Stimulated activated effector memory CD8-positive, alpha-beta T cell treated with anti-CD3 and anti-CD28 coated beads, Interleukin-12 subunit alpha, Interleukin-12 subunit beta, amount 100 ng/mL, for 72 hours (primary cell): ENCODE measurements at regions not wholly inside any gene's neighbourhood (a gene's known extent, or its start where the extent isn't known, plus 50 kb on each side); places are given as distances from the start of the nearest gene placed in this dataset.

Source experiments
- ATAC-seq: fragments of 150-1000 bp; cut with Tn5 transposase; 2 replicates; pipeline ENCODE4 v1.10.0; 2021
- DNase-seq, 2 donors: peaks; one replicate each; pipeline ENCODE4 v3.0.0; 2021 to 2022; ENCODE audit warnings: low spot score in 2 of 2
- H3K27ac Mint-ChIP-seq: one replicate; pipeline ENCODE4 v1.8.0; 2022; ENCODE audit warnings: mild to moderate bottlenecking, mixed read lengths
- H3K36me3 Mint-ChIP-seq: one replicate; pipeline ENCODE4 v1.8.0; 2022; ENCODE audit warnings: mild to moderate bottlenecking, mixed read lengths
- H3K4me1 Mint-ChIP-seq: one replicate; pipeline ENCODE4 v1.8.0; 2022; ENCODE audit warnings: mixed read lengths
- H3K4me3 Mint-ChIP-seq: one replicate; pipeline ENCODE4 v1.8.0; 2022; ENCODE audit warnings: mild to moderate bottlenecking, mixed read lengths
- H3K9me3 Mint-ChIP-seq: one replicate; pipeline ENCODE4 v1.8.0; 2022; ENCODE audit warnings: mixed read lengths

DNA sequence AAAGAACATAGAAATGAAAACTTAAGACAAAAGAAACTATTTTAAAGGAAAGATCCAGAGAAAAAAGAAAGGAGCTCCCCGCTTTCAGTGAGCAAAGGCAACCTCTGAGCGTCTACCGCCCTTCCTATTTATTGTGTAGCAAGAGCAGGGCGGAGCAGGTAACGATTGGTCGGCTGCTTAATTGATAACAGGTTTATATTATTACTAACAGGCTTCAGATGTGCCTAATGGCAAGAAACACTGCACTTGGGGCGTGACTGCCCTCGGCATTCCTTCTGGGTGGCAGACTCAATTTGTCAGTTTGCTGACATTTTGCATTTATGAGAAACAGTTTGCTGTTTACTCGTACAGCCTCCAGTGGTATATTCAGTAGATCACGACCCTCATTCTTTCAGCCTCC is 482.7 kb upstream of the C9orf72 start:
- Mint-ChIP-seq H3K9me3 (peaks cover 11% of the 10 kb centered on the region), H3K27ac (no peak overlapping the region), H3K4me1 (no peaks in the 10 kb centered on the region), H3K36me3 (no peaks in the 10 kb centered on the region), H3K4me3 (no peak overlapping the region)
- DNase-seq (no peak), ATAC-seq (no peak)

DNA sequence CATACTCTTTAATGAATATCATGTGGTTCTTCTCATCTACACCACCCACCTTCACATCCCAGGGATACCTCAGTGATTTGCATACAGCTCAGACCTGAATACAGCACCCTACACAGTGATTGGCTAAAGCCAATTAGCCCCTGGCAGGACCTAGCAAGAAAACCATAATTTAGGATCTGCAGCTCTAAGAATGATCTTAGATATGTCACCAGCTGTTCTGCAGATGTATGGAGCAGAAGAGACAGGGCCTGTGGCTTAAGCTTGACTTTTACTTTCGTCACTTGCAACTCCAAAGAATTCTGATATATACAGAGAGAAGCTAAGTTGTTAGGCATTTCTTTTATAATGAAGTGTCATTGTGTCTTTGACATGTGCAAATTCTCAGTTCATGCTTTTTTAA is 483.2 kb upstream of the C9orf72 start:
- Mint-ChIP-seq H3K4me3 (no peak overlapping the region), H3K27ac (no peak overlapping the region), H3K36me3 (no peaks in the 10 kb centered on the region), H3K9me3 (peaks cover 11% of the 10 kb centered on the region), H3K4me1 (no peaks in the 10 kb centered on the region)
- ATAC-seq (no peak), DNase-seq (no peak)

DNA sequence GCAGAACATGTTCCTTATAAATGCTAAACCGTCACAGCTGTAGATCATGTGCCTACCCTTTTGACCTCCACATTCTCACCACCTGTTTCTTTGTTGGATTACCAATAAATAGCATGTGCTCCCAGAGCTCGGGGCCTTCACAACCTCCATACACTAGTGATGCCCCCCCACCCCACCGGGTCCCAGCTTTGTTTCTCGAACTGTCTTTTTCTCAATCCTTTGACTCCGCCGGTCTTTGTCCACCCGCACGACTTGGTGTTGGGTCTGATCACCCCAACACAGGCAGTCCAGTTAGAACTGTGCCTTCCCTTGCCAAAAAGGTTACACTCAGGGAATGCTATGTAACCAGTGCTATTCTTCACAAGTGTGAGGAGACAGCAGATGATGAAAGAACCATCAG is 485.9 kb upstream of the C9orf72 start:
- DNase-seq = no peak

DNA sequence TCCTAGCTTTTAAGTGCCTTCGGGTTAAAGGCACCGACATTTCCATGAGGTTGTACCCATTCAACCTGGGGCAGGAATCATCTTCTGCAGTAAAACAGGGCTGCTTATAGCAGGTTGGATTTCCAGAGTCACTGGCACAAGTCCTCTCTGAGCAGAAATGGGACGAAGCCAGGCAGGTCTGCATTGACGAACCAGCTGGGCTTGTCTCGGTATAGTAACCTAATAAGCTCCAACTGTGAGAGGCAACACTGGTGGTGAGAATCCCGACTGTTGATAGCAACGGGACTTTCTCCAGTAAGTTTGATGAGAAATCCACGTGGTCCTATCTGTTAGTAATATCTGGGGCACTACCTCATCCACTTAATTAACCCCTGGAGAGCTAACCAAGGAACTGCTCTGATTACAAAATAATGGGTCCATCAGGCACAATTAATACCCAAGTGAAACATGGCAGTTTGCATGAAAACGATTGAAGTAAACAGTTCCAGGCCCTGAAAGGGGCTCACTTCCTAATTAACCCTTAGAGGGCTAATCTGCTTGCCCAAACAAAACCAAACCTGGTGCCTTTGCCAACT is 491.0 kb upstream of the C9orf72 start:
- Mint-ChIP-seq H3K4me3 (no peak overlapping the region), H3K9me3 (peaks cover 7% of the 10 kb centered on the region), H3K36me3 (no peaks in the 10 kb centered on the region), H3K4me1 (no peaks in the 10 kb centered on the region), H3K27ac (no peak overlapping the region)
- DNase-seq (no peak), ATAC-seq (no peak)

More for the DNA sequence above, 485.9 kb upstream of the C9orf72 start:
- peaks cover 8% of the 10 kb centered on the region for H3K9me3 Mint-ChIP-seq
- H3K4me1 Mint-ChIP-seq = no peaks in the 10 kb centered on the region
- no peak overlapping the region for H3K27ac Mint-ChIP-seq
- H3K36me3 Mint-ChIP-seq = no peaks in the 10 kb centered on the region
- no peak for ATAC-seq
- no peak overlapping the region for H3K4me3 Mint-ChIP-seq

DNA sequence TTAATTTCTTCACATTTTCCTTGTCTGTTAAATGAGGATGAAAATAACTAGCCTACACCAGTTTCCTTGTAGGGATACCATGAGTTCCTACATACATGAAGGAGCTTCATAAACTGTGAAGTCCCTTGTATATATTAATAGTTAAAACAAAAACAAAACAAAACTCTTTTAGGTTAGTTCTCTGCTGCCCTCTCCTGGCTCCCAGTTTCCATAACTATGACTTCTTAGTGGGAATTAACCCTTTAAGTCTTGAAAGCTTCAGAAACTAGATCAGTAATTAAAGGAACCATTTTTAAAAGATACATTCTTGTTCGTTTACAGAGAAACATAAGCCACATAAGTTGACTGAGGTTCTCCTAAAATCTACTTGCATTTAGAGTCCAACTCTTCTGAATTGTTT is 500.0 kb upstream of the C9orf72 start:
- H3K4me3 Mint-ChIP-seq = no peak overlapping the region
- no peak for ATAC-seq
- H3K9me3 Mint-ChIP-seq = no peaks in the 10 kb centered on the region
- no peaks in the 10 kb centered on the region for H3K36me3 Mint-ChIP-seq
- no peaks in the 10 kb centered on the region for H3K4me1 Mint-ChIP-seq
- H3K27ac Mint-ChIP-seq = no peak overlapping the region
- DNase-seq = no peak

DNA sequence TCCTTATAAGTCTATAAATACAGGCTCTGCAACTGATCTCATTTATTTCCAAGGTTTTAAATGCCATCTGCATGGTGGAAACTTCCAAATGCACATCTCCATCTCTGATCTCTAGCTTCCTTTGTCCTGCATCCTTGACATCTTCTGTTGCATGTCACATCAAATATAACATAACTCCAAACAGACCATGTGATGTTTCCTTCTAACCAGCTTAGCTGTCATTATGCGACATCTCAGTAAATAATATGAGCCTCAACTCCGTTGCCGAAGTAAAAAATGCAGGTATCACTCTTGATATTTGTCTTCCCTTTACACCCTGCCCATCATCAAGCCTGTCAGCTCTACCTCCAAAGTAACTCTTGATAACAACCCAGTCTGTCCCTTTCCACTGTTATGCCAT is 506.4 kb upstream of the C9orf72 start:
- Mint-ChIP-seq H3K4me1 (no peaks in the 10 kb centered on the region), H3K27ac (no peak overlapping the region)
- no peak for ATAC-seq

DNA sequence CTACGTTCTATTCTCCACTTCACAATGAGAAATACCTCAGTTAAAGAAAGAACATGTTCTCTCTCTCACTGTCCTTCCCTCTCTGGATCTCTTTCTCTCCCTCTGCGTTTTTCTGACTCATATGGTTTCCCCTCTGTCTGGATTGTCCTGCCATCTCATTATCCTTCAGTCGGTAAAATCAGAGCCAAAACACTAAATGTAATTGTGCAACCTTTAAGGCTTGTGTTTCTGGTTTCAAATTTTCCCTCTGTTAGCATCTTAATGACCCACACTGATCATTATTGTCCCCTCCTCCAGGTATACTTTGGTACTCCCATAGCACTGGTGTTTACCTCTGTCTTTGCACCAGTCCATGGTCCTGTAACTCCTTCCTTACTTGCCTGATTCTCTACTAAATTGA is 509.4 kb upstream of the C9orf72 start:
- H3K27ac Mint-ChIP-seq = no peak overlapping the region
- H3K36me3 Mint-ChIP-seq = no peaks in the 10 kb centered on the region
- H3K9me3 Mint-ChIP-seq = peaks cover 11% of the 10 kb centered on the region
- no peak for DNase-seq
- no peak for ATAC-seq
- H3K4me1 Mint-ChIP-seq = no peaks in the 10 kb centered on the region
- no peak overlapping the region for H3K4me3 Mint-ChIP-seq

More for the DNA sequence above, 506.4 kb upstream of the C9orf72 start:
- Mint-ChIP-seq H3K36me3 (no peaks in the 10 kb centered on the region), H3K9me3 (peaks cover 11% of the 10 kb centered on the region), H3K4me3 (no peak overlapping the region)
- DNase-seq = no peak

DNA sequence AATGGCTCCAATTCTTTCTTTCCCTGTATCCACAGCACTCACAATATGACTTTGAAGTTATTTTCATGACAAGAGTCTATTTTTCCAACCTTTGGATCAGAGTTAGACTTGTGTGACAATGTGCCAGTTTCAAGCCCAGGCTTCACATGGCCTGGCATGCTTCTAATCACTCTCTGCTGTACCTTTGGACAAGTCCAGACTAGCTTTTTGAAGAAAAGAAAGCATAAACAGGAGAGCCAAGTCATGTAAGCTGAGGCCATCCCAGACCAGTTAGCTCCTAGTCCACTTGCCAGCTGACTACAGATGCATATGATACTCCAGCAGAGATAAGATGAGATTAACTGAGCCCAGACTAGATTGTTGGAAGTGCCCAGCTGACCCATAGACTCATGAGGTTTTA is 513.6 kb upstream of the C9orf72 start:
- no peaks in the 10 kb centered on the region for H3K36me3 Mint-ChIP-seq
- H3K27ac Mint-ChIP-seq = no peak overlapping the region
- DNase-seq (no peak), ATAC-seq (no peak)
- H3K4me3 Mint-ChIP-seq = no peak overlapping the region
- no peaks in the 10 kb centered on the region for H3K4me1 Mint-ChIP-seq
- H3K9me3 Mint-ChIP-seq = peaks cover 4% of the 10 kb centered on the region

DNA sequence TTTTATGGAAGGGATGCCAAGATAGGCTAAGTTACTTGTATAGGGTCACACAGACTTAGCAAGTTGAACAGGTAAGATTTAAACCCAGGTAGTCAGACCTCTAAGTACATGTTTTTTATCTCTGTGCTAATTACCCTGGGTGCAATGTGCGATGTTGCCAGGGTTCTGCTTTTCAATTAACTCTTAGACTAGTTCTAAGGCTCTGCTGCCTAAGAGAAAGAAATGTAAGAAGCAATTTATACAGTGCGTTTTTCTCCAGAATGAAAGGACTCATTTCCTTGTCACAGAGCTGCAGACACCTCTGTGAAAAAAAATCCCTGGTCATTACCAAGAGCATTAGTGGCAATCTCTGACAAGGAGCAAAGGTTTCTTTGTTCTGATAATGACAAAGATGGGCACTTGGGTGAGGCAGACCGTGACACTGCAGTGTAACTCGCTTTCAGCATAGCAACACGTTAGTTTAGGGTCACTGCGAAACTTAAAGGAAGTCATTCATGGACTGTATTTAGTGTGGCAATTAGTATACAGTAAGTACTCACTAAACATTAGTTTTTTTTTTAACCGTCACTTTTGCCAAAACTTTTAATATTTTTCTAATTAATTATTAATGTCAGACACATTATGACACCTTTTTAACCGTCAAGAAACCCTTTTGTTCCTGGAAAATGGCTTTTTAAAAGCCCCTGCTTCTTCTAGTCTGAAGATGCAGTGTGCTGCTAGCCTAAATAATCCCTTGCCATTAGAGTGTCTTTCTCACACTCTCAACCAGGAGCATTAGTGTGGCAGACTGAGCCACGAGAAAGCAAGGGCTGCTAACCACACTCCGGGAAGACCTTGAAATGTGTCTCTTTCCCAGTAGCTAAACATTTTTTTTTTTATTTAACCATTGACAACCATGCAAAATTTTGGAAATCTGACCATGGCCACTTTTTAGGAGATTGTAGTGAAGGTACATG is 520.0 kb upstream of the C9orf72 start:
- H3K4me3 Mint-ChIP-seq = no peak overlapping the region
- no peak overlapping the region for H3K27ac Mint-ChIP-seq
- no peaks in the 10 kb centered on the region for H3K4me1 Mint-ChIP-seq
- H3K36me3 Mint-ChIP-seq = no peaks in the 10 kb centered on the region
- DNase-seq (no peak), ATAC-seq (no peak)
- peaks cover 4% of the 10 kb centered on the region for H3K9me3 Mint-ChIP-seq

DNA sequence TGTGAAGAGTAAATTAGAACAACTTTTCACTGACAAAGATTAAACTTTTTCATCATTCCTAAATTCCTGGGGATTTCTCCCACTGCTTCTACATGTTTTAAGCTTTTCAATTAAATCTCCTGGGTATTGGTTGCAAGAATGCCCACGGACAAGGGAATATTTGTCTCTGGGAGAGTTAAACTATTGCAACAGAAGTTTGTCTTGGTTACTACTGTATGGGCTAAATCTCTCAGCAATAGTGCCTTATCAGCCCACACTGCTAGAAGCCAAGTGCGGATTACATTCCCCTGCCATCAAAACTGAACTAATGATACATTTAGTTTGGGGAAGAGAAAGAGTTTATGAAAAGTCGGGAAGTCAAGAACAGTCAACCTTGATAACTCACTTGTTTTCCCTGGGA is 528.2 kb upstream of the C9orf72 start:
- ATAC-seq (no peak), DNase-seq (no peak)
- Mint-ChIP-seq H3K27ac (no peak overlapping the region), H3K4me3 (no peak overlapping the region), H3K36me3 (no peaks in the 10 kb centered on the region), H3K9me3 (peaks cover 5% of the 10 kb centered on the region), H3K4me1 (no peaks in the 10 kb centered on the region)

DNA sequence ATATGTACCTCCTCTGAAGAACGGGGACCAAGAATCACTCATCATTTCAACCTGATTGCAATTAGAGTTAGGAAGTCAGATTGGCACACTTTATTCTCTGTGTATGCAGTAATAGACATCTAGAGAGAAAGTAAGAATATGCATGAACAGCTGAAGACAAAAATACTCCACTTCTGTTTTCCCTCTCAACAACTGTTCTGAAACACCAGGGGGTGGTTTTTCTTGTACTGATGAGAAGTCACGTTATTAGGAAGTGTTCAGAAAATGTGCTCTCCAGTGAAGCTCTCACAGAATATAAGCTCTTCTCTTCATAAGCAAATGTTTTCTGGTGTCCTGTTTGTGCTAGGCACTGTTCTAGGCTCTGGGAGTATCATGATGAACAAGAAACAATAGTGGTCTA is 531.7 kb upstream of the C9orf72 start:
- no peaks in the 10 kb centered on the region for H3K36me3 Mint-ChIP-seq
- no peaks in the 10 kb centered on the region for H3K4me1 Mint-ChIP-seq
- ATAC-seq = no peak

DNA sequence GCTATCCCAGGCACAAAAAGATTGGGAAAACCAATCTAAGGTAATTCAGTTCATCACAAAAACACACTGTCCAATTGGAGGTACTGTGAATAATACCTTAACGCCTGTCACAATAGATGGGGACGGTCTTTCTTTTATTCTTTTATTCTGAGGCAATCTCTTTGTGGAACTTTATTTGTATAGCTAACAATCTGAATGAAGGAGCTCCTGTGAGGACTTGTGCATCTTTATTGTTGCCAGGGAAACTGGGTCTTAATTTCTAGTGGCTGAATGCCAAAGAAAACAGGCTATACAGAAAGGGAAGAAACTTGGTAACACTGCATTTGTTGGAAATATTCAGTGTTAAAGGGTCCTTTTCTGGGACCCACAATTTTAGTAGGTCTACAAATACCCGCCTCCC is 546.9 kb upstream of the C9orf72 start:
- Mint-ChIP-seq H3K9me3 (peaks cover 2% of the 10 kb centered on the region), H3K4me1 (no peaks in the 10 kb centered on the region), H3K36me3 (no peaks in the 10 kb centered on the region), H3K4me3 (no peak overlapping the region), H3K27ac (no peak overlapping the region)
- no peak for ATAC-seq
- DNase-seq = no peak

More for the DNA sequence above, 531.7 kb upstream of the C9orf72 start:
- Mint-ChIP-seq H3K4me3 (no peak overlapping the region), H3K9me3 (peaks cover 9% of the 10 kb centered on the region), H3K27ac (no peak overlapping the region)
- no peak for DNase-seq

DNA sequence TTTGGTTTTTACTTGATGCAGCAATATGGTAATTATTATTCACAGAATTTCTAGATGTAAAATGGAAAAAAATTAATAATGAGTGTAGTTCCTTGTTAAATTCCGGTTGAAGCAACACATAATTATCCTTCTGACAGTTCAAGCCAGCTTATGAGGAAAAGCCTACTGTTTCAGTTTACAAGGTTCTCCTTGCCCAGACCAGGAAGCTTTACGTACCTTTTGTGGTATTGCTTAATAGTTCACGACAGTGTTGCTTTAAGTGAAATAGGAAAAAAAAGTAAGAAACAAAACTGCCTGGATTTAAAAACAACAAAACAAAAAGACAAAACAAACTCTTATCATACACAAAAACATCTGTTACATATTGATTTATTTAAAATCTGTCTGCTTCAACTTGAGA is 547.3 kb upstream of the C9orf72 start:
- no peaks in the 10 kb centered on the region for H3K36me3 Mint-ChIP-seq

DNA sequence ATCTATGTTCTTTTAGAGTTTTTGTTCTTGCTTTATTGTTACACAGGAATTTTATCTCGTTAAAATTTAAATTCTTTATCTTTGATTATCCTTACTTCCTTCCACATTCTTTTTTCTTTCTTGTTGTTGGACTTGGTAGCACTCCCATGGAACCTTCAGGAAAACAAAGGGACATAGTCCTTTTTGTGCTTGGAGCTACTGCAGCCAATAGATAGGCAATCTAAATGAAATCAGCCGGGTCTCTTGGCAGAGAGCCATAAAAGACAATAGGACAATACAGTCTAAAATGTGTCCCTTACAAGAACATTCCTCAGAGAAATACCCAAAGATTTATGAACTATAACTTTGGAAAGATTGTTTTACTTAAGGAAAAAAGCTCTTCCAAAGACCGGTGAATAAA is 548.1 kb upstream of the C9orf72 start:
- Mint-ChIP-seq H3K27ac (no peak overlapping the region), H3K4me1 (no peaks in the 10 kb centered on the region), H3K36me3 (no peaks in the 10 kb centered on the region), H3K9me3 (peaks cover 2% of the 10 kb centered on the region), H3K4me3 (no peak overlapping the region)
- DNase-seq = no peak
- no peak for ATAC-seq

More for the DNA sequence above, 547.3 kb upstream of the C9orf72 start:
- no peaks in the 10 kb centered on the region for H3K4me1 Mint-ChIP-seq
- H3K9me3 Mint-ChIP-seq = peaks cover 2% of the 10 kb centered on the region
- no peak overlapping the region for H3K4me3 Mint-ChIP-seq
- DNase-seq (no peak), ATAC-seq (no peak)
- no peak overlapping the region for H3K27ac Mint-ChIP-seq

DNA sequence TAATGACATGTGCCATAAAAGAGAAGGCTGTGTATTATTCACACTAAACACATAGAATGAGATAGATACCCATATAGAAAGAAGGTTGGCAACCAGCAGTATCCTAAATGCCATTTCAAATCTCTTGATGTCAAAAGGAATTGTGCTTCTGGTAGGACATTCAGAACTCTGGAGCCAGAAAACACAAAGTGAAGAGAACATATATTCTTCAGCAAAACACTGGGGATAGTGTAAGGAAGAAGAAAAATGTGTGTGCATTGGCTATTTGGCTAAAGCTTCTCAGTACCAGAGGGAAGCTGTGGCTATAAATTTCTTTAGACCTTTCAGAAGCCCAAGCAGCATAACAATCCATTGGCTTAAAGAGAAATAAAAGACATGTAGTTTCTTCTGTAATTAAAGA is 551.6 kb upstream of the C9orf72 start:
- H3K4me1 Mint-ChIP-seq = no peaks in the 10 kb centered on the region
- no peaks in the 10 kb centered on the region for H3K36me3 Mint-ChIP-seq
- DNase-seq = no peak
- H3K9me3 Mint-ChIP-seq = no peaks in the 10 kb centered on the region
- H3K4me3 Mint-ChIP-seq = no peak overlapping the region
- H3K27ac Mint-ChIP-seq = no peak overlapping the region
- ATAC-seq = no peak

DNA sequence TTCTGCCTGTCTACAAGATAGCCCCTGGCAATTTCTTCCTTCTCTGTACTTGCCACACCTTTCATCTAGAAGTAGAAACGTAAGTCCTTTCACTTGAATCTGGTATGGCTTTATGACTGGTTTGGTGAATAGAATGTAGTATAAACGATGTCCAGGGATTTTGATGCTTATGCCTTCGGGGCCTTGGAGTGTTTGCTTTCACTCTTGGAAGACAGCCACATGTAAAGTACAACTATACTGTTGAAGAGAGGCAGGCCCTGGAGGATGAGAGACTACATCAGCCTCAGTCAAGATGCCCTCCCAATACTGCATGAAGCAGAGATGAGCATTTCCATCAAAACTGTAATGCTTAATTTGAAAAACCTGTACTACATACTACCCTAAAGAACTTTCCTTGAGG is 553.8 kb upstream of the C9orf72 start:
- H3K4me1 Mint-ChIP-seq = no peaks in the 10 kb centered on the region
- DNase-seq = no peak
- ATAC-seq = no peak
- no peak overlapping the region for H3K4me3 Mint-ChIP-seq
- no peaks in the 10 kb centered on the region for H3K9me3 Mint-ChIP-seq
- H3K36me3 Mint-ChIP-seq = no peaks in the 10 kb centered on the region
- H3K27ac Mint-ChIP-seq = no peak overlapping the region
